Neural crest cell (in vitro differentiated cells): ENCODE measurements at regions not wholly inside any gene's neighbourhood (a gene's known extent, or its start where the extent isn't known, plus 50 kb on each side); places are given as distances from the start of the nearest gene placed in this dataset.

Experiments
- DNase-seq: peaks from one replicate; pipeline ENCODE4 v3.0.0; 2021; ENCODE audit warnings: low read depth, mixed read lengths, low spot score
- H3K27ac Mint-ChIP-seq: one replicate; pipeline ENCODE4 v1.8.0; 2021; ENCODE audit warnings: mild to moderate bottlenecking, mixed read lengths; ENCODE audit not compliant: unreplicated experiment
- H3K27me3 Mint-ChIP-seq: 2 replicates; pipeline ENCODE4 v1.8.0; 2021; ENCODE audit warnings: low read depth, mild to moderate bottlenecking, mixed read lengths
- H3K36me3 Mint-ChIP-seq: 2 replicates; pipeline ENCODE4 v1.8.0; 2021; ENCODE audit warnings: low read depth, mild to moderate bottlenecking, mixed read lengths
- H3K4me1 Mint-ChIP-seq: 2 replicates; pipeline ENCODE4 v1.8.0; 2021; ENCODE audit warnings: mixed read lengths
- H3K4me3 Mint-ChIP-seq: one replicate; pipeline ENCODE4 v1.8.0; 2021; ENCODE audit warnings: mild to moderate bottlenecking, mixed read lengths
- H3K9me3 Mint-ChIP-seq: 2 replicates; pipeline ENCODE4 v1.8.0; 2021; ENCODE audit warnings: mixed read lengths
- TF ChIP-seq, protein P1 (sequence below): fragments of 200-600 bp; sonication (generic); conservative IDR thresholded peaks from 2 replicates; pipeline ENCODE4 v1.5.0; 2021; ENCODE audit warnings: antibody characterized with exemption, mild to moderate bottlenecking

DNA sequence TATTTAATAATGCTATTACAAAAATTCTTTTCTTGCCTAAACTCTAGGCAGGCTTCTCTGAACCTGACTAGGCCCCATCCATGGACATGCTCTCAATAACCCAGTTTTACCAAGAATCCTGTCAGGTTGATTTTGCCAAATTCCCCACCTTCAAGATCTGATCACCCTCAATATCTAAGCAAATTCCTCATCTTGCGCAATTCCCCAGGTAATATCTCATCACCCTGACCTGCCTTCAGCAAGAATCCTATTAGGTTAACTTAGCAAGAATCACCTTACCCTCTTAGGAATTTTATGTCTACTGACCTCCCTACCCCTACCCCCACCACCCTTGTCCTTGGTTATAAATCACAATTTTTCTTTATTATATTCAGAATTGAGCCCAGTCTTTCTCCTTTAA, 579.1 kb downstream of the C4orf33 start:
- DNase-seq = no peak
- Mint-ChIP-seq H3K27ac (no peak overlapping the region), H3K9me3 (peaks cover 10% of the 10 kb centered on the region), H3K4me1 (no peaks in the 10 kb centered on the region), H3K4me3 (no peak overlapping the region), H3K27me3 (no peaks in the 10 kb centered on the region), H3K36me3 (no peaks in the 10 kb centered on the region)
- TF ChIP-seq, protein P1, sequence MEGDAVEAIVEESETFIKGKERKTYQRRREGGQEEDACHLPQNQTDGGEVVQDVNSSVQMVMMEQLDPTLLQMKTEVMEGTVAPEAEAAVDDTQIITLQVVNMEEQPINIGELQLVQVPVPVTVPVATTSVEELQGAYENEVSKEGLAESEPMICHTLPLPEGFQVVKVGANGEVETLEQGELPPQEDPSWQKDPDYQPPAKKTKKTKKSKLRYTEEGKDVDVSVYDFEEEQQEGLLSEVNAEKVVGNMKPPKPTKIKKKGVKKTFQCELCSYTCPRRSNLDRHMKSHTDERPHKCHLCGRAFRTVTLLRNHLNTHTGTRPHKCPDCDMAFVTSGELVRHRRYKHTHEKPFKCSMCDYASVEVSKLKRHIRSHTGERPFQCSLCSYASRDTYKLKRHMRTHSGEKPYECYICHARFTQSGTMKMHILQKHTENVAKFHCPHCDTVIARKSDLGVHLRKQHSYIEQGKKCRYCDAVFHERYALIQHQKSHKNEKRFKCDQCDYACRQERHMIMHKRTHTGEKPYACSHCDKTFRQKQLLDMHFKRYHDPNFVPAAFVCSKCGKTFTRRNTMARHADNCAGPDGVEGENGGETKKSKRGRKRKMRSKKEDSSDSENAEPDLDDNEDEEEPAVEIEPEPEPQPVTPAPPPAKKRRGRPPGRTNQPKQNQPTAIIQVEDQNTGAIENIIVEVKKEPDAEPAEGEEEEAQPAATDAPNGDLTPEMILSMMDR = no peak

DNA sequence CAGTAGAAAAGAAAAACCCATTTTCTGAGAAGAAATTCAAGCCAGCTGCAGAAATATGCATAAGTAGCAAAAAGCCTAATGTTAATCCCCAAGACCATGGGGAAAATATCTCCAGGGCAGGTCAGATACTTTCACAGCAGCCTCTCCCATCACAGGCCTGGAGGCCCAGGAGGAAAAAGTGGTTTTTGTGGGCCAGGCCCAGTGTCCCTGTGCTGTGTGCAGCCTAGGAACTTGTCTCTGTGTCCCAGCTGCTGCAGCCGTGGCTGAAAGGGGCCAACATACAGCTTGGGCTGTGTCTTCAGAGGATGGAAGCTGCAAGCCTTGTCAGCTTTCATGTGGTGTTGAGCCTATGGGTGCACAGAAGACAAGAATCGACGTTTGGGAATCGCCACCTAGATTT, 581.0 kb downstream of the C4orf33 start:
- no peak for DNase-seq
- H3K4me1 Mint-ChIP-seq = no peaks in the 10 kb centered on the region
- peaks cover 10% of the 10 kb centered on the region for H3K9me3 Mint-ChIP-seq
- H3K4me3 Mint-ChIP-seq = no peak overlapping the region
- H3K27ac Mint-ChIP-seq = no peak overlapping the region
- no peaks in the 10 kb centered on the region for H3K36me3 Mint-ChIP-seq
- H3K27me3 Mint-ChIP-seq = no peaks in the 10 kb centered on the region
- TF ChIP-seq, protein P1 = no peak

DNA sequence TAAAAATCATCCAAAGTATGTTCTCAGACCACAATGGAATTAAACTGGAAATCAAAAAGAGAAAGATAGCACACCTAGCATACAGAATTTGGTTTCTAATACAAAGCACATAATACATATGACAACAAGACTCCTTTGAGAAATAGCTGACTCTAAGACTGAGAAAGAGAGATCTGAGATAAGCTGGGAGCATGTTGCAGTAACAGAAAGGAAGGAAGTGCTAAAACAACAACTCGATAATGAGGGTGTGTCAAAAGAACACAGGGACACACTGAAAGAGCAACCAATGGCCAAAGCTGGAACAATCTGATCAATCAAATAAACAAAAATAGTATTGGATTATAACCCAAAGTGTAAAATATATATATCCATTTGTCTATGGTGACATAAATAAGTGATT, 586.6 kb downstream of the C4orf33 start:
- Mint-ChIP-seq H3K4me1 (no peaks in the 10 kb centered on the region), H3K36me3 (no peaks in the 10 kb centered on the region), H3K27me3 (no peaks in the 10 kb centered on the region), H3K9me3 (peaks cover 4% of the 10 kb centered on the region), H3K27ac (no peak overlapping the region), H3K4me3 (no peak overlapping the region)
- TF ChIP-seq, protein P1 = no peak
- no peak for DNase-seq

DNA sequence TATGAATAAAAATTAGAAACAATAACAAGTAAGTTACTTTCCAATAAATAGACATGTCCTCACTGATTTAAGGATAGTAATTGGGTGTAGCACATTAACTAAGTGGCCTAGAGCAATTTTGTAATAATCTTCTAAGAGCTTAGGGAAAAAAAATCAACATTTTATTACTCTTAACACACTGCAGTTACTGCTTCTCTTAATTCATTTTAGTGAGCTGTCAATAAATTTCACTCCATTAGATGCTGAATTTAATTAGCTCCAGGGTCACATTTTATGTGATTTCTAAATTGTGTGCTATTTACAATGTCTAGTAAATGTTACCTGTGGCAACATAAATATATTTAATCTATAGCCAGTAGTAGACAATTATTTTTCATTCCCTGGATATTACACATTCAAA, 612.0 kb downstream of the C4orf33 start:
- peaks cover 6% of the 10 kb centered on the region for H3K9me3 Mint-ChIP-seq
- DNase-seq = no peak
- no peaks in the 10 kb centered on the region for H3K36me3 Mint-ChIP-seq
- H3K27me3 Mint-ChIP-seq = no peaks in the 10 kb centered on the region
- H3K27ac Mint-ChIP-seq = no peak overlapping the region
- TF ChIP-seq, protein P1 = no peak
- no peak overlapping the region for H3K4me3 Mint-ChIP-seq
- H3K4me1 Mint-ChIP-seq = no peaks in the 10 kb centered on the region

DNA sequence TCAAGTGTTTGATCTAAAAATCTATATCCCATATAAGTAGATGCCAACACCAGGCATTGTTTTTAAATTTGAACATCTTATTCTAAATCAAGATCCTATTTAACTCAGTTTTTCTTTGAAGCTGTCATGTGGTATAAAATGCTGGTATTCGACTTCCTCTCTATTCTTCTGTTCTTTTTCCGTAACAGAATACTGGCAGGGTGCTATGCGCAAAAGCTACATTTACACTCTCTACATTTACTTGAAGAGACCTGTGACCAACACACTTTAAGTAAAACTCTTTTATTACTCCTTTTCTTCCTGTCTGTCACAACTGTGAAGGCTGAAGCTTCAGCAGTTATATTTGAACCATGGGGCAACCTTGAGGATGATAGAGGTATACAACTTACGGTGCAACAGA, 612.8 kb downstream of the C4orf33 start:
- Mint-ChIP-seq H3K27ac (no peak overlapping the region), H3K27me3 (no peaks in the 10 kb centered on the region), H3K9me3 (peaks cover 6% of the 10 kb centered on the region), H3K4me3 (no peak overlapping the region), H3K4me1 (no peaks in the 10 kb centered on the region), H3K36me3 (no peaks in the 10 kb centered on the region)
- DNase-seq = no peak
- TF ChIP-seq, protein P1 = no peak

DNA sequence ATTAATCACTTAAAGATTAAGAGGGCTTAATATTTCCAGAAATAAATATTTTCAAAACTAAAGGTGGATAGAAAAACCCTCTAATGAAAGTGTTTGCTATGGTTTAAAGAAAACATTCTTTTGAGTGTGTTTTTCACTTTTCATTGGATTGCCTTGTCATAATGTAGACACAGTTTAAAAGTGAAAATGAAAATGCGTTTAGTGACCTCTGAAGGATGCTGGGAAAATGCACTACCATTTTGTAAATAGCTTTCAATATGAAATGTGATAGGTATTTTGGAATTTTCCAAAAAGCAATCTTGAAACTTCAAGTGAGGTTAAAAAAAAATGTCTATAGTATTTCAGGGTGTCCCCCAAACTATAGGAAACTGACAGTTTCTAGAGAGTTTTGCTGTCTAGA, 642.2 kb downstream of the C4orf33 start:
- no peaks in the 10 kb centered on the region for H3K9me3 Mint-ChIP-seq
- no peaks in the 10 kb centered on the region for H3K36me3 Mint-ChIP-seq
- no peak overlapping the region for H3K27ac Mint-ChIP-seq
- no peaks in the 10 kb centered on the region for H3K27me3 Mint-ChIP-seq
- peaks cover 4% of the 10 kb centered on the region for H3K4me1 Mint-ChIP-seq
- no peak for DNase-seq
- no peak overlapping the region for H3K4me3 Mint-ChIP-seq
- TF ChIP-seq, protein P1 = no peak
